ENCODE measurements at regions not wholly inside any gene's neighbourhood (a gene's known extent, or its start where the extent isn't known, plus 50 kb on each side); places are given as distances from the start of the nearest gene placed in this dataset.

DNA sequence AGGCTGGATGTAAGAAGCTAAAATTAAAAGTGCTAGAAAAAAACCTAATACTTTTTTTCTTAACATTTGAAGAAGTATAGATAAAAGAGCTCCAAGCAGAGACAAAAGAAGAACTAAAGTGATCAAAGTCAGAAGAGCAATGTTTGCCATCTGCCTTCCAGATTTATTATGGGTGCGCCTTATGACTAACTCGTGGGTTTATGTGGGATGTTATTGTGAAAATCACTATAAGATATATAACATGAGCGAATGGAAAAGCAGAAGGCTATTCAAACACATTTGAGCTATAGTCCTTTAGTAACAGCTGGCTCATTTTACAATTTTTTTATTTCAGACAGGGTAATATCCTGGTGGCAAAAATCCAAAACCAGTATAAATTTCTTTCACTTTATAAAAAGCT is 1040.7 kb downstream of the RAPGEF2 start:
- H2BK120ac ChIP-seq (replicated peaks; ENCODE audit: low read depth, low read length), result no peak overlapping the region
- H2BK20ac ChIP-seq (ENCODE audit: low read length), result no peak overlapping the region
- H4K8ac ChIP-seq (ENCODE audit: extremely low read depth, insufficient read depth, low read length), result no peak overlapping the region
- H3K9me3 ChIP-seq (ENCODE audit: insufficient read depth in 2 of 2, low read depth in 1 of 2, low read length in 1 of 2), result no peaks in the 10 kb centered on the region
- WGBS, 2 experiments (ENCODE audit: extremely low coverage in 1 of 2, insufficient coverage in 1 of 2, insufficient read length in 1 of 2, insufficient replicate concordance in 2 of 2, low coverage in 1 of 2, low lambda C conversion rate in 2 of 2, missing lambda C conversion rate in 1 of 2), result 96% methylated on average over 3 of the region's 3 CpGs; no CpG with 5 or more reads in 1 of the 2 experiments
- no peak overlapping the region for H3K23ac ChIP-seq (ENCODE audit: insufficient read length)
- CTCF ChIA-PET (ENCODE audit: partially characterized antibody), result interaction anchor here (1.2 kb wide), 1 partner anchor 12 kb away, joined by 4 read pairs; no protein-coding TSS in a partner anchor
- H3K9ac ChIP-seq (replicated peaks in 1 of 4; ENCODE audit: extremely low read depth in 1 of 4, low read depth in 3 of 4, low read length in 3 of 4), result no peak overlapping the region
- H4K20me1 ChIP-seq (replicated peaks in 1 of 2; ENCODE audit: control insufficient read depth in 1 of 2, insufficient read depth in 2 of 2, low read length in 2 of 2), result no peaks in the 10 kb centered on the region
- DNase-seq (ENCODE audit: low read depth in 1 of 2, low spot score in 2 of 2) (no peak), FAIRE-seq (no peak)
- H3K14ac ChIP-seq (ENCODE audit: insufficient read length), result no peak overlapping the region
- H2AFZ ChIP-seq (ENCODE audit: low read length), result no peak overlapping the region
- H3K27me3 ChIP-seq (replicated peaks in 1 of 4; ENCODE audit: control insufficient read depth in 3 of 4, extremely low read depth in 1 of 4, insufficient read depth in 3 of 4, low read length in 3 of 4), result no peaks in the 10 kb centered on the region
- H3K79me2 ChIP-seq (ENCODE audit: control insufficient read depth in 1 of 2, insufficient read depth in 2 of 2, low read length in 2 of 2), result no peaks in the 10 kb centered on the region
- TF ChIP-seq ASH2L (IDR thresholded peaks at IDR 0.05; ENCODE audit: low read length) (no peak), CHD2 (IDR thresholded peaks at IDR 0.05; ENCODE audit: low read length) (no peak), RBBP5 (IDR thresholded peaks at IDR 0.05; ENCODE audit: borderline replicate concordance, low read depth, low read length) (no peak), CHD1 (IDR thresholded peaks at IDR 0.05; ENCODE audit: low read depth, low read length) (no peak), CTBP2 (IDR thresholded peaks at IDR 0.05; ENCODE audit: borderline replicate concordance, insufficient read depth, insufficient read length, low read length) (no peak), SP1 (IDR thresholded peaks at IDR 0.05; ENCODE audit: low read depth, low read length) (no peak), TAF1 (IDR thresholded peaks at IDR 0.05; ENCODE audit: low read depth, low read length) (no peak), KDM4A (IDR thresholded peaks at IDR 0.05; ENCODE audit: low read depth, low read length, severe bottlenecking) (no peak), GABPA (IDR thresholded peaks at IDR 0.05; ENCODE audit: borderline replicate concordance, insufficient read depth, low read length) (no peak), SUZ12 (IDR thresholded peaks at IDR 0.05; ENCODE audit: low read length) (no peak), KDM1A (IDR thresholded peaks at IDR 0.05; ENCODE audit: borderline replicate concordance, low read length) (no peak)
- H3K4ac ChIP-seq (replicated peaks; ENCODE audit: insufficient read length, low read depth, low read length), result no peak overlapping the region
- H2BK5ac ChIP-seq (ENCODE audit: low read depth, low read length), result no peak overlapping the region
- no peak overlapping the region for H2BK15ac ChIP-seq (ENCODE audit: low read length)
- H3K36me3 ChIP-seq (ENCODE audit: control insufficient read depth in 2 of 4, insufficient read depth in 4 of 4, low read length in 3 of 4), result no peaks in the 10 kb centered on the region
- no peaks in the 10 kb centered on the region for H3K4me1 ChIP-seq (replicated peaks in 1 of 4; ENCODE audit: control insufficient read depth in 3 of 4, insufficient read depth in 4 of 4, low read length in 3 of 4)
- no peaks in the 10 kb centered on the region for H3K23me2 ChIP-seq (ENCODE audit: low read depth, low read length)
- no peak overlapping the region for H3K27ac ChIP-seq (ENCODE audit: low read depth, low read length)
- no peak overlapping the region for H3K18ac ChIP-seq (ENCODE audit: extremely low read depth, low read length)
- H3K56ac ChIP-seq (replicated peaks; ENCODE audit: insufficient read length, low read depth, low read length), result no peak overlapping the region
- no peak overlapping the region for H2AK5ac ChIP-seq (ENCODE audit: low read depth, low read length)
- no peak overlapping the region for H4K91ac ChIP-seq (replicated peaks; ENCODE audit: insufficient read length, low read length)
- H3K4me3 ChIP-seq (ENCODE audit: extremely low read depth in 1 of 4, insufficient read depth in 2 of 4, low read depth in 3 of 4, low read length in 4 of 4), result no peak overlapping the region
- POLR2A ChIA-PET (ENCODE audit: partially characterized antibody), result no interaction called here
- no peaks in the 10 kb centered on the region for H3K79me1 ChIP-seq (ENCODE audit: low read depth, low read length)
- H4K5ac ChIP-seq (ENCODE audit: insufficient read length, low read depth, low read length), result no peak overlapping the region
- H3K4me2 ChIP-seq (ENCODE audit: insufficient read depth in 1 of 2, low read depth in 2 of 2, low read length in 2 of 2), result no peak overlapping the region
- H2BK12ac ChIP-seq (ENCODE audit: low read depth, low read length), result no peak overlapping the region

All from H1 (cell line).